ENCODE measurements at regions not wholly inside any gene's neighbourhood (a gene's known extent, or its start where the extent isn't known, plus 50 kb on each side); places are given as distances from the start of the nearest gene placed in this dataset.

DNA sequence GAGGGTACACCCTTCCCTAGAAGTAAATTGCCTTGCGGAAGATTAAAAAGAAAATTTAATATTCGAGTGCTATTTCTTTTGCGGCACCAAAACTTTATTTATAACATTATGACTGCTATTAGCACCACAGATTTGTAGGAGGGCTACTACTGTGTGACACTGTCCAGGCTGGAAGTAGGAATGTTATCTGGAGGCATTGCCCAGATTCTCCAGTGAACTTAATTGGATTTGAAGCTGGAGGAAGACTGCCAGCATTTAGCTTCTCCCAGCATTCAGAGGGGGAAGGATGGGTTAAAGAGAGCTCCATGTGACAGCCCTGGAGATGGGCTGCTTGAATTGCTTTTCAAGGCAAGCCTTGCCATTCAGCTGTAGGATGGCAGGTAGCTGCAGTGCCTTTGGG, 107.0 kb upstream of the RBM19 start:
- no peak for TF ChIP-seq POLR2A (IDR thresholded peaks at IDR 0.05)
- TF ChIP-seq, protein P1, sequence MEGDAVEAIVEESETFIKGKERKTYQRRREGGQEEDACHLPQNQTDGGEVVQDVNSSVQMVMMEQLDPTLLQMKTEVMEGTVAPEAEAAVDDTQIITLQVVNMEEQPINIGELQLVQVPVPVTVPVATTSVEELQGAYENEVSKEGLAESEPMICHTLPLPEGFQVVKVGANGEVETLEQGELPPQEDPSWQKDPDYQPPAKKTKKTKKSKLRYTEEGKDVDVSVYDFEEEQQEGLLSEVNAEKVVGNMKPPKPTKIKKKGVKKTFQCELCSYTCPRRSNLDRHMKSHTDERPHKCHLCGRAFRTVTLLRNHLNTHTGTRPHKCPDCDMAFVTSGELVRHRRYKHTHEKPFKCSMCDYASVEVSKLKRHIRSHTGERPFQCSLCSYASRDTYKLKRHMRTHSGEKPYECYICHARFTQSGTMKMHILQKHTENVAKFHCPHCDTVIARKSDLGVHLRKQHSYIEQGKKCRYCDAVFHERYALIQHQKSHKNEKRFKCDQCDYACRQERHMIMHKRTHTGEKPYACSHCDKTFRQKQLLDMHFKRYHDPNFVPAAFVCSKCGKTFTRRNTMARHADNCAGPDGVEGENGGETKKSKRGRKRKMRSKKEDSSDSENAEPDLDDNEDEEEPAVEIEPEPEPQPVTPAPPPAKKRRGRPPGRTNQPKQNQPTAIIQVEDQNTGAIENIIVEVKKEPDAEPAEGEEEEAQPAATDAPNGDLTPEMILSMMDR (IDR thresholded peaks at IDR 0.05), result no peak

Measured in lower leg skin (tissue), 3 donors.